ENCODE measurements at regions not wholly inside any gene's neighbourhood (a gene's known extent, or its start where the extent isn't known, plus 50 kb on each side); places are given as distances from the start of the nearest gene placed in this dataset.

- Mint-ChIP-seq H3K4me3 (no peak overlapping the region), H3K4me1 (no peaks in the 10 kb centered on the region), H3K9me3 (peaks cover 2% of the 10 kb centered on the region), H3K27me3 (ENCODE audit: low read depth) (no peaks in the 10 kb centered on the region), H3K36me3 (ENCODE audit: low read depth) (no peaks in the 10 kb centered on the region), H3K27ac (ENCODE audit: unreplicated experiment) (no peak overlapping the region)
- no peak for TF ChIP-seq CTCF (conservative IDR thresholded peaks at IDR 0.05)
- DNase-seq (ENCODE audit: low read depth, low spot score): no peak
Measured at GRCh38 chr2:18643326-18644114, 54.2 kb upstream of the NT5C1B start.

GRCh38 chr2:18641823-18642222 lies 52.5 kb upstream of the NT5C1B start:
- peaks cover 12% of the 10 kb centered on the region for H3K9me3 Mint-ChIP-seq
- H3K27ac Mint-ChIP-seq (ENCODE audit: unreplicated experiment): no peak overlapping the region
- no peak for DNase-seq (ENCODE audit: low read depth, low spot score)
- no peaks in the 10 kb centered on the region for H3K4me1 Mint-ChIP-seq
- H3K4me3 Mint-ChIP-seq: no peak overlapping the region
- no peak for TF ChIP-seq CTCF (conservative IDR thresholded peaks at IDR 0.05)
- no peaks in the 10 kb centered on the region for H3K27me3 Mint-ChIP-seq (ENCODE audit: low read depth)
- peaks cover 5% of the 10 kb centered on the region for H3K36me3 Mint-ChIP-seq (ENCODE audit: low read depth)

- Mint-ChIP-seq H3K4me3 (no peak overlapping the region), H3K27me3 (ENCODE audit: low read depth) (no peaks in the 10 kb centered on the region), H3K27ac (ENCODE audit: unreplicated experiment) (no peak overlapping the region), H3K9me3 (peaks cover 23% of the 10 kb centered on the region), H3K36me3 (ENCODE audit: low read depth) (peaks cover 12% of the 10 kb centered on the region), H3K4me1 (no peaks in the 10 kb centered on the region)
- no peak for DNase-seq (ENCODE audit: low read depth, low spot score)
- no peak for TF ChIP-seq CTCF (conservative IDR thresholded peaks at IDR 0.05)
Measured at GRCh38 chr2:18639756-18640453, 50.5 kb upstream of the NT5C1B start.

Measured in neural crest cell (in vitro differentiated cells).